ENCODE measurements at regions not wholly inside any gene's neighbourhood (a gene's known extent, or its start where the extent isn't known, plus 50 kb on each side); places are given as distances from the start of the nearest gene placed in this dataset.

- TF ChIP-seq YY1 (IDR thresholded peaks at IDR 0.05; ENCODE audit: insufficient read depth, insufficient read length) (no peak), SUZ12 (IDR thresholded peaks at IDR 0.05; ENCODE audit: extremely low read depth, insufficient read depth, insufficient read length) (no peak)
These were observed 271.1 kb upstream of the LRIG3 start for GRCh38 chr12:59191372-59191771.

Data from NT2/D1 (cell line).